ENCODE measurements at regions not wholly inside any gene's neighbourhood (a gene's known extent, or its start where the extent isn't known, plus 50 kb on each side); places are given as distances from the start of the nearest gene placed in this dataset.

GRCh38 chr13:72097568-72097967, 230.6 kb upstream of the DACH1 start:
- Histone ChIP-seq H4K20me1 (ENCODE audit: insufficient read depth, low read length) (no peaks in the 10 kb centered on the region), H3K9me3 (ENCODE audit: low read length) (no peaks in the 10 kb centered on the region), H3K36me3 (replicated peaks in 1 of 2; ENCODE audit: control insufficient read depth in 1 of 2, insufficient read depth in 2 of 2, low read length in 2 of 2) (no peaks in the 10 kb centered on the region), H3K79me2 (ENCODE audit: insufficient read depth, low read length) (no peaks in the 10 kb centered on the region), H2AFZ (ENCODE audit: low read length) (no peak overlapping the region), H3K4me3 (replicated peaks in 1 of 3; ENCODE audit: insufficient read depth in 1 of 3, low read depth in 2 of 3, low read length in 3 of 3) (no peak overlapping the region), H3K27me3 (ENCODE audit: control insufficient read depth in 1 of 2, insufficient read depth in 2 of 2, low read length in 2 of 2) (no peaks in the 10 kb centered on the region), H3K4me2 (ENCODE audit: low read depth, low read length) (no peak overlapping the region), H3K4me1 (ENCODE audit: insufficient read depth, low read length) (no peaks in the 10 kb centered on the region), H3K9ac (ENCODE audit: insufficient read depth, low read depth, low read length) (no peak overlapping the region), H3K27ac (ENCODE audit: extremely low read length, insufficient read depth, low read length) (no peak overlapping the region)
- ATAC-seq (no peak), FAIRE-seq (no peak), DNase-seq (ENCODE audit: low spot score) (no peak)
- in situ Hi-C loops (cut with HindIII; ENCODE audit: extremely low pct_ligation_motif_present, low pct_unique_long_range_greater_than_20kb) (no loop called here), intact Hi-C loops (cut with micrococcal nuclease; ENCODE audit: unreplicated experiment) (no loop called here)
- POLR2A ChIA-PET = no interaction called here
- CTCF ChIA-PET (ENCODE audit: low intra/inter-chr PET ratio, low total read pairs) = no interaction called here
- TF ChIP-seq HNRNPLL (IDR thresholded peaks at IDR 0.05; ENCODE audit: low read depth, low read length, poor library complexity, severe bottlenecking) = no peak
- no peak for TF ChIP-seq STAG1 (CRISPR knock-in tag; IDR thresholded peaks at IDR 0.05)
- TF ChIP-seq MTERF4 (CRISPR knock-in tag; IDR thresholded peaks at IDR 0.05) = no peak
- no peak for TF ChIP-seq USF2 (IDR thresholded peaks at IDR 0.05; ENCODE audit: low read depth, low read length)
- no peak for TF ChIP-seq USF2 (CRISPR knock-in tag; IDR thresholded peaks at IDR 0.05; ENCODE audit: borderline replicate concordance)
- TF ChIP-seq ZFX (CRISPR knock-in tag; IDR thresholded peaks at IDR 0.05; ENCODE audit: low read depth) = no peak
- no peak for TF ChIP-seq RFXAP (CRISPR knock-in tag; IDR thresholded peaks at IDR 0.05; ENCODE audit: borderline replicate concordance)
- TF ChIP-seq HNRNPH1 (optimal IDR thresholded peaks at IDR 0.05; ENCODE audit: low read depth, low read length) = no peak
- no peak for TF ChIP-seq TFDP1 (CRISPR knock-in tag; IDR thresholded peaks at IDR 0.05; ENCODE audit: borderline replicate concordance)
- TF ChIP-seq ZNF333 (CRISPR knock-in tag; IDR thresholded peaks at IDR 0.05; ENCODE audit: borderline replicate concordance) = no peak
- no peak for TF ChIP-seq KLF16 (CRISPR knock-in tag; IDR thresholded peaks at IDR 0.05)
- no peak for TF ChIP-seq ZNF326 (CRISPR knock-in tag; IDR thresholded peaks at IDR 0.05; ENCODE audit: borderline replicate concordance)
- no peak for TF ChIP-seq CREM (IDR thresholded peaks at IDR 0.05)
- TF ChIP-seq CREM (CRISPR knock-in tag; IDR thresholded peaks at IDR 0.05) = no peak
- BruUV-seq (replicated peaks) = no TSS peak
